Activated naive CD8-positive, alpha-beta T cell treated with anti-CD3 and anti-CD28 coated beads, Interleukin-2, amount 10 ng/mL, durations not matched to agents 7 days and 5 days (primary cell): ENCODE measurements at regions not wholly inside any gene's neighbourhood (a gene's known extent, or its start where the extent isn't known, plus 50 kb on each side); places are given as distances from the start of the nearest gene placed in this dataset.
"Not testable (repeated sequence)": the region's sequence is repeated elsewhere in the genome, so short reads cannot be mapped to it uniquely, and the experiment has no call there.

Experiments used
- ATAC-seq: fragments of 150-1000 bp; cut with Tn5 transposase; one replicate; pipeline ENCODE4 v1.10.0; 2021; ENCODE audit warnings: low read depth, moderate library complexity
- POLR2A ChIA-PET: fragments of 350-600 bp; sonication (Branson Sonifier 250); formaldehyde crosslinking; loops from one replicate; lab custom pipeline; 2021; ENCODE audit warnings: antibody characterized with exemption; lab: Charles Lee
- DNase-seq: peaks from one replicate; pipeline ENCODE4 v3.0.0; 2021
- H3K27ac Mint-ChIP-seq: one replicate; pipeline ENCODE4 v1.8.0; 2022; ENCODE audit warnings: mild to moderate bottlenecking, mixed read lengths
- H3K27me3 Mint-ChIP-seq: one replicate; pipeline ENCODE4 v1.8.0; 2022; ENCODE audit warnings: mild to moderate bottlenecking, moderate library complexity, mixed read lengths
- H3K36me3 Mint-ChIP-seq: one replicate; pipeline ENCODE4 v1.8.0; 2021; ENCODE audit warnings: mild to moderate bottlenecking, mixed read lengths
- H3K4me1 Mint-ChIP-seq: one replicate; pipeline ENCODE4 v1.8.0; 2021; ENCODE audit warnings: mixed read lengths
- H3K4me3 Mint-ChIP-seq: one replicate; pipeline ENCODE4 v1.8.0; 2022; ENCODE audit warnings: mild to moderate bottlenecking, moderate library complexity, mixed read lengths
- H3K9me3 Mint-ChIP-seq: one replicate; pipeline ENCODE4 v1.8.0; 2021; ENCODE audit warnings: mixed read lengths

- DNase-seq (no peak), ATAC-seq (no peak)
- peaks cover 30% of the 10 kb centered on the region for H3K4me1 Mint-ChIP-seq
- H3K4me3 Mint-ChIP-seq, result no peak overlapping the region
- H3K9me3 Mint-ChIP-seq, result peaks cover 4% of the 10 kb centered on the region
- peaks cover 1% of the 10 kb centered on the region for H3K36me3 Mint-ChIP-seq
- no peaks in the 10 kb centered on the region for H3K27me3 Mint-ChIP-seq
- POLR2A ChIA-PET, result no interaction called here
- no peak overlapping the region for H3K27ac Mint-ChIP-seq
Measured at GRCh38 chr11:121376130-121376529, 76.0 kb upstream of the SORL1 start.

GRCh38 chr11:121379145-121379810 lies 72.8 kb upstream of the SORL1 start:
- H3K4me1 Mint-ChIP-seq, result peaks cover 19% of the 10 kb centered on the region
- POLR2A ChIA-PET, result interaction anchor here (1.6 to 1.7 kb wide), 2 partner anchors 11 kb away, joined by 3 read pairs; no protein-coding TSS in a partner anchor
- not testable (repeated sequence) for DNase-seq, H3K27me3 Mint-ChIP-seq, H3K4me3 Mint-ChIP-seq, H3K36me3 Mint-ChIP-seq, H3K27ac Mint-ChIP-seq, H3K9me3 Mint-ChIP-seq
- peak; percentile 33 for ATAC-seq

- Mint-ChIP-seq H3K9me3 (peaks cover 3% of the 10 kb centered on the region), H3K4me3 (no peak overlapping the region), H3K27ac (no peak overlapping the region), H3K4me1 (peaks cover 7% of the 10 kb centered on the region), H3K27me3 (no peaks in the 10 kb centered on the region), H3K36me3 (no peaks in the 10 kb centered on the region)
- POLR2A ChIA-PET, result no interaction called here
- no peak for ATAC-seq
- DNase-seq, result no peak
Measured at GRCh38 chr11:121383716-121384115, 68.4 kb upstream of the SORL1 start.

GRCh38 chr11:121385688-121386087 lies 66.4 kb upstream of the SORL1 start:
- POLR2A ChIA-PET, result no interaction called here
- ATAC-seq (no peak), DNase-seq (no peak)
- Mint-ChIP-seq H3K4me1 (peaks cover 4% of the 10 kb centered on the region), H3K27me3 (peaks cover 3% of the 10 kb centered on the region), H3K9me3 (peaks cover 4% of the 10 kb centered on the region), H3K4me3 (no peak overlapping the region), H3K27ac (no peak overlapping the region), H3K36me3 (no peaks in the 10 kb centered on the region)
